ENCODE measurements at regions not wholly inside any gene's neighbourhood (a gene's known extent, or its start where the extent isn't known, plus 50 kb on each side); places are given as distances from the start of the nearest gene placed in this dataset.

GRCh38 chr16:60337671-60338070 lies 1603.6 kb upstream of the GOT2 start (continued):
- TF ChIP-seq SUZ12 (IDR thresholded peaks at IDR 0.05; ENCODE audit: unreplicated experiment) (no peak), IRF5 (IDR thresholded peaks at IDR 0.05; ENCODE audit: borderline replicate concordance) (no peak)
- TF ChIP-seq, protein P1, sequence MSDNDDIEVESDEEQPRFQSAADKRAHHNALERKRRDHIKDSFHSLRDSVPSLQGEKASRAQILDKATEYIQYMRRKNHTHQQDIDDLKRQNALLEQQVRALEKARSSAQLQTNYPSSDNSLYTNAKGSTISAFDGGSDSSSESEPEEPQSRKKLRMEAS (IDR thresholded peaks at IDR 0.05; ENCODE audit: low read depth, low read length): no peak

- FAIRE-seq (no peak), DNase-seq (ENCODE audit: low read depth, low spot score) (no peak), ATAC-seq (no peak)
- Histone ChIP-seq H3K9me3 (replicated peaks; ENCODE audit: control insufficient read depth, insufficient read depth, low read length) (no peaks in the 10 kb centered on the region), H3K4me2 (ENCODE audit: control insufficient read depth, insufficient read depth) (no peak overlapping the region), H2AFZ (ENCODE audit: control insufficient read depth, low read depth, low read length) (no peak overlapping the region), H4K20me1 (ENCODE audit: control insufficient read depth, insufficient read depth) (no peaks in the 10 kb centered on the region), H3K27me3 (replicated peaks in 1 of 2; ENCODE audit: control insufficient read depth in 2 of 2, insufficient read depth in 2 of 2, low read length in 1 of 2) (no peaks in the 10 kb centered on the region), H3K4me3 (no peak overlapping the region), H3K9ac (ENCODE audit: control insufficient read depth, insufficient read depth, low read length) (no peak overlapping the region), H3K27ac (ENCODE audit: control insufficient read depth, insufficient read depth) (no peak overlapping the region), H3K79me2 (ENCODE audit: control insufficient read depth, insufficient read depth, low read length) (no peaks in the 10 kb centered on the region), H3K36me3 (ENCODE audit: control insufficient read depth in 2 of 2, insufficient read depth in 2 of 2, low read length in 1 of 2) (no peaks in the 10 kb centered on the region), H3K4me1 (ENCODE audit: control insufficient read depth, insufficient read depth, low read length) (no peaks in the 10 kb centered on the region)
- ChIA-PET CTCF (no interaction called here), POLR2A (no interaction called here), SMC1A (ENCODE audit: uncharacterized antibody, unreplicated experiment) (no interaction called here), RAD21 (ENCODE audit: unreplicated experiment) (no interaction called here)
- intact Hi-C loops (cut with micrococcal nuclease; ENCODE audit: unreplicated experiment): no loop called here
- no TSS peak for BruUV-seq (replicated peaks)
- 39% methylated on average over 2 of the region's 2 CpGs for WGBS (ENCODE audit: insufficient coverage, insufficient replicate concordance, low lambda C conversion rate, missing lambda C conversion rate)
- in situ Hi-C loops (cut with MboI): no loop called here
- TF ChIP-seq ASH2L (IDR thresholded peaks at IDR 0.05; ENCODE audit: borderline replicate concordance, low read depth): no peak
- TF ChIP-seq ATF7 (IDR thresholded peaks at IDR 0.05; ENCODE audit: low read depth): no peak
- TF ChIP-seq HDAC2 (IDR thresholded peaks at IDR 0.05): no peak
- TF ChIP-seq, protein P2, sequence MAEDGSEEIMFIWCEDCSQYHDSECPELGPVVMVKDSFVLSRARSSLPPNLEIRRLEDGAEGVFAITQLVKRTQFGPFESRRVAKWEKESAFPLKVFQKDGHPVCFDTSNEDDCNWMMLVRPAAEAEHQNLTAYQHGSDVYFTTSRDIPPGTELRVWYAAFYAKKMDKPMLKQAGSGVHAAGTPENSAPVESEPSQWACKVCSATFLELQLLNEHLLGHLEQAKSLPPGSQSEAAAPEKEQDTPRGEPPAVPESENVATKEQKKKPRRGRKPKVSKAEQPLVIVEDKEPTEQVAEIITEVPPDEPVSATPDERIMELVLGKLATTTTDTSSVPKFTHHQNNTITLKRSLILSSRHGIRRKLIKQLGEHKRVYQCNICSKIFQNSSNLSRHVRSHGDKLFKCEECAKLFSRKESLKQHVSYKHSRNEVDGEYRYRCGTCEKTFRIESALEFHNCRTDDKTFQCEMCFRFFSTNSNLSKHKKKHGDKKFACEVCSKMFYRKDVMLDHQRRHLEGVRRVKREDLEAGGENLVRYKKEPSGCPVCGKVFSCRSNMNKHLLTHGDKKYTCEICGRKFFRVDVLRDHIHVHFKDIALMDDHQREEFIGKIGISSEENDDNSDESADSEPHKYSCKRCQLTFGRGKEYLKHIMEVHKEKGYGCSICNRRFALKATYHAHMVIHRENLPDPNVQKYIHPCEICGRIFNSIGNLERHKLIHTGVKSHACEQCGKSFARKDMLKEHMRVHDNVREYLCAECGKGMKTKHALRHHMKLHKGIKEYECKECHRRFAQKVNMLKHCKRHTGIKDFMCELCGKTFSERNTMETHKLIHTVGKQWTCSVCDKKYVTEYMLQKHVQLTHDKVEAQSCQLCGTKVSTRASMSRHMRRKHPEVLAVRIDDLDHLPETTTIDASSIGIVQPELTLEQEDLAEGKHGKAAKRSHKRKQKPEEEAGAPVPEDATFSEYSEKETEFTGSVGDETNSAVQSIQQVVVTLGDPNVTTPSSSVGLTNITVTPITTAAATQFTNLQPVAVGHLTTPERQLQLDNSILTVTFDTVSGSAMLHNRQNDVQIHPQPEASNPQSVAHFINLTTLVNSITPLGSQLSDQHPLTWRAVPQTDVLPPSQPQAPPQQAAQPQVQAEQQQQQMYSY (CRISPR knock-in tag; IDR thresholded peaks at IDR 0.05): no peak
- TF ChIP-seq ZBTB11 (CRISPR knock-in tag; IDR thresholded peaks at IDR 0.05): no peak
- TF ChIP-seq WRNIP1 (IDR thresholded peaks at IDR 0.05; ENCODE audit: borderline replicate concordance, low read depth, low read length): no peak
- TF ChIP-seq SUZ12 (IDR thresholded peaks at IDR 0.05; ENCODE audit: unreplicated experiment): no peak
- TF ChIP-seq SMAD1 (IDR thresholded peaks at IDR 0.05; ENCODE audit: low read depth, partially characterized antibody): no peak
- TF ChIP-seq IKZF1 (conservative IDR thresholded peaks at IDR 0.05): no peak
- no peak for TF ChIP-seq RELA (IDR thresholded peaks at IDR 0.05; ENCODE audit: borderline replicate concordance, partially characterized antibody)
- TF ChIP-seq BCL11A (IDR thresholded peaks at IDR 0.05; ENCODE audit: low read depth, low read length): no peak
- TF ChIP-seq CBFB (IDR thresholded peaks at IDR 0.05; ENCODE audit: low read depth): no peak
- no peak for TF ChIP-seq TBL1XR1 (IDR thresholded peaks at IDR 0.05; ENCODE audit: low read depth, low read length)
- TF ChIP-seq SMC3 (IDR thresholded peaks at IDR 0.05; ENCODE audit: borderline replicate concordance, low read length): no peak
- TF ChIP-seq FOXM1 (IDR thresholded peaks at IDR 0.05; ENCODE audit: low read depth, low read length): no peak
These were observed 1597.1 kb upstream of the GOT2 start for GRCh38 chr16:60331168-60331567.
